ENCODE measurements at regions not wholly inside any gene's neighbourhood (a gene's known extent, or its start where the extent isn't known, plus 50 kb on each side); places are given as distances from the start of the nearest gene placed in this dataset.

DNA sequence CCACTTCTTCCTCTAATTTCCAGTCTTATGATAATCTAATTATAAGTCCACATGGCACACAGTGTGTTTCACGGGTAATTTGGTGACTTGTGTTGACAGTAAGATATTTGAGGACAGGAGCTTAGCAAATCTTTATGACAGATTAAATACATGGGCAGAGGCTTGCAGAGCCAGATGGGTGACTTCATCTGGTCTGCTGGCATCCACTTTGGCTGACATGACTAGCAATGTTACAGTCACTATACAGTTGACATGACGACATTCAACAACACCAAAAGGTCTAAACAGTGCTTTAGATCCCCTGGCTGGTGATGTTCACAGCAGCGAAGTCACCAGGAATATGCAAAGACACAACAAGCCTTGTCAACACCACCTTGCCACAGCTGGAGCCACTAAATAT is 147.2 kb downstream of the ETS2 start:
- DNase-seq, result no peak

DNA sequence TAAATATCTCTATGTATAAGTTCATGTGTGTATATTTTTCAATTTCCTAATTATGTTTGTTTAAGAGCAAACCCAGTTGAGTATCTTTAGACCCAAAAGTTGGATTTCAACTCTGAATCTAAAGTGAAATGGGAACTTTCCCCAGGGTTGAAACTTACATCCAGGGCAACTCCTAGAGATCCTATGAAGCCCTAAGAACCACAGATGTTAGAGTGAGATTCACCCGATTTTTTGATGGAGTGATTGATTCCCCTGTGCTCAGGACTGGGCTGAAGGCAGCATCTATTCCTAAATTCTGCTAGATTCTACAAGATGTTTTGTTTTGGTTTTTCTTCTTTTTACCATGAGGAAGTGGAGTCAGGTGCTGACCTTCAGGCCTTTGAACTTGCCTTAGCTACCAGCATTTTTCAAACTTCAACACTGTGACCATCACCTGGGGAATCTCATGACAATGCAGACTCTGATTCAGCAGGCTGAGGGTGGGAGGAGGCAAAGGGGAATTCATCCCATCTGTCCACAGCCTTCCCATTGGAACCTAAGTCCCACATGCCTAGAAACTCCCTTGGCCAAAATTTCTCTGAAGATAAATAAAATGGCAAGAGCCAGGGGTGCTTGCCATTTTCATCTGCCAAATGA is 145.5 kb downstream of the ETS2 start:
- DNase-seq, result no peak

DNA sequence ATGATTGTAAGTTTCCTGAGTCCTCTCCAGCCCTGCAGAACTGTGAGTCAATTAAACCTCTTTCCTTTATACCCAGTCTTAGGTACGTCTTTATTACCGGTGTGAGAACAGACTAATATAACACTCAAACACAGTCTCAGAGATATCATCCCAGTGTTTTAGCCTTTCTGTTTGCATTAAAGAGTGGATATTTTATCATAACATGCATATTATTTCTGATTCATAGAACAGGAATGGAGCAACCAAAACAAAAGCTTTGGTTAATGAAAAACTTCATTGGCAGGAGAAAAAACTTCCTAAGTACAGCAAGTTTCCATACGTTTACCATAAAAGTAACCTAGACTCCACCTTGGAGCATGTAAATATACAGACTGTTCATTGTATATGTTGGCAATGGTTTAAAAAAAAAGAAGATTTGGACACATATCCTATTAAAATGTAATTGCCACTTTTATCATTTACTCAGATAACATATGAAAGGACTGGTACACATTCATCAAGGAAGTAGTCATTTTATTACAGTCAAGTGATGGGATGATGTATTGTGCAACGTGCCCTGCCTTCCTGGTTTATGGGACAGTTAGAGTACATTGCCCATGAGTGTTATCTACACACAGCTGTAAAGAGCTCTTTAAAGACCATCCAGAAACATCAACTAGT is 144.8 kb downstream of the ETS2 start:
- peak; percentile 64 for DNase-seq

DNA sequence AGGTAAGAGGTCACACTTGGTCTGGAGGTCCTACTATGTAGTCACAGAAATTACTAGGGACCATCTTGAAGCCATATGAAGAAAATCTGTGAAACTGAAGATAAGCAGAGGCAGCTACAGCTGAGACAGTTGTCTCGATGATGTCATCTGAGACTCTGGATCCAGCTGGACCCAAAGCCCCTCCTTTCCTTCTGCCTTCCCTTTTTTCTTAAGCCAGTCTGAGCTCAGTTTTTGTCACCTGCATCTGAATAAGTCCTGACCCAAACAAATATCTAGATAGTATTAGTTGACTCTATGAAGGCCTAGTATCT is 143.3 kb downstream of the ETS2 start:
- peak; percentile 74 for DNase-seq

DNA sequence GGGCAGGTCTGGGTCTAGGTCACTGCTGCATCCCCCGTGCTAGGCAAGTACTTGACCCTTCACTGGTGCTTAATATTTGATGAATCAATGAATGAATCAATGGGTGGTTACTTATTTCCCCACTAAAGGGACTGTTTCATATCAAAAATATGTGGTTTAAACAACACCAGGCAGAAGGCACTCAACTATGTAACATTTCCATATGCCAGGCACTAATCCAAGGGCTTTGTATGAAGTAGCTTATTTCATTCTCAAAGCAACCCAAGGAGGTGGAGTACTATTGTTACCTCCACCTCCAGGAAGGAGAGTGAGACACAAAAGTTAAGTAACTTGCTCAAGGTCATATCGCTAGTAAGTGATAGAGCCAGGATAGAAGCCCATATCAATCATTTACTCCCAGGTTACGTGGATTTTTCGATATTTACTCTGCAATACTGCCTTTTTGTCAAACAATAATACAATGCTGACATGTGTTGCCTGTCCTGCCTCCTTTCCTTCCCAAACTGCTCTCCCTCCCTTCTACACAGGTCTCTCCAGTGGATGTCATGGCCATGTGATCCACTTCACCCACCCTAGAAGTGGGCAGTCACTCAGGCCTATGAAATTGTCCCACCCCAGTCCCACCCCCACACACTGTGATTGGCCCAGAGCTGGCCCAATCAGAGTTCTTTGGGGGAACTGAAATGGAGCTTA is 142.8 kb downstream of the ETS2 start:
- no peak for DNase-seq

DNA sequence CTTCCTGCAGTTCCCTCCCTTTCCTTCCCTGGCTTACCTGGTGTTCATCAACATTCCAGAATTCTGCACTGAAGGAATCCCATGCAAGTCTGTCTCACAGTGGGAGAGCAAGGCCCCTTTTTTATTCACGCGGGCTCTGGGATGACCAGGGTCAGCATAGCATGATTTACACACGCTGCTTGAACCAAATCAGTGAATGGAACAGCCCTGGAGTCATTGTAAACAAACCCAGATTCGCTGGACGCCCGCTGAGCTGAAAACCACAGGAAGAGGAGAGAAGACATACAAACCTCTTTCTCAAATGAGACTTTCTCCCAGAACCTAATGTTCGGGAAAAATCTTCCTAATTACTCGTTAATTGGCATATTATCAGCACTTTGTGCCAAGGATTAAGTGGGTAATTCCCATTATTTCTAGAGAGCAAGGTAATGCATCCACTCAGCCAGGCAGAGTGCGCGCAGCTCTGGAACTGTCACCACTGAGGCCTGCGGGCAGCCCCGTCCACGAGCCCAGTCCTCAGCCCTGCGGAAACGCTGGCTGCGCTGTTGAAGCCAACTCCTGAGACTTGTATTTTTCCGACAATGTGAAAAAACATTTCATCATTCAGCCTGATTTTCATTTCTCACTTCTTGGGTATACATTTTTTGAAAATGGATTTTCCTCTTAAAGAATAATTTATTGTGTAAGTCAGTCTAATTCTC is 140.0 kb downstream of the ETS2 start:
- no peak for DNase-seq

DNA sequence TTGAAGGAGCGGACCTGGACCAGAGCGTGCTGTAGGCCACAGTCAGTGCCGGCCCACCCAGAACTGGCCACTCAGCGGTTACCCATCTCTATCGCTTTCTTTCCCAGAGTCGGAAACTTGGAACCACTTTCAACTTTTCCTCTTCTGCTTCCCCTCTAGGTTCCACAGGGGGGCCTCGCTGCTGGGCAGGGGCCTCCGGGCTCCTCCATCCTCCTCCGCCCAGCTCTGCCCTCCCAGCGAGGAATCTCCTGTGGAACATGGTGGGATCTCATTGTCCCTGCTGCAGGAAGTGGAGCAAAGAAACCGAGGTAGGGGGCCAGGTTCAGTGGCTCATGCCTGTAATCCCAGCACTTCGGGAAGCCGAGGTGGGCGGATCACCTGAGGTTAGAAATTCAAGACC is 139.2 kb downstream of the ETS2 start:
- no peak for DNase-seq

DNA sequence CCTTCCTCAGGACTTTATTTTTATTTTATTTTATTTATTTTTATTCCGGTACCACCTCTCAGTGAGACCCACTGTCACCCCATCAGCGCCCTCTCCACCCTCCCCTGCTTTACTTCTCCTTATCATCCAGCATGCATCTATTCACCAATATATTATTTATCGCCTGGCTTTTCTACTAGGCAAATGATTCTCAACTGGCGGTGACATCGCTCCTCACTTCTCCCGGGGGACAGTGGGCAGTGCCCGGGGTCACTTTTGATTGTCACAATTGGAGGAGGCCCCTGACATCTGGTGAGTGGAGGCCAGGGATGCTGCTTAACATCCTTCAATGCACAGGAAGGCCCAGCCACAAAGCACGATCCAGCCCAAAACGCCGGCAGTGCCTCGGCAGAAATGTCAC is 138.7 kb downstream of the ETS2 start:
- DNase-seq, result no peak

DNA sequence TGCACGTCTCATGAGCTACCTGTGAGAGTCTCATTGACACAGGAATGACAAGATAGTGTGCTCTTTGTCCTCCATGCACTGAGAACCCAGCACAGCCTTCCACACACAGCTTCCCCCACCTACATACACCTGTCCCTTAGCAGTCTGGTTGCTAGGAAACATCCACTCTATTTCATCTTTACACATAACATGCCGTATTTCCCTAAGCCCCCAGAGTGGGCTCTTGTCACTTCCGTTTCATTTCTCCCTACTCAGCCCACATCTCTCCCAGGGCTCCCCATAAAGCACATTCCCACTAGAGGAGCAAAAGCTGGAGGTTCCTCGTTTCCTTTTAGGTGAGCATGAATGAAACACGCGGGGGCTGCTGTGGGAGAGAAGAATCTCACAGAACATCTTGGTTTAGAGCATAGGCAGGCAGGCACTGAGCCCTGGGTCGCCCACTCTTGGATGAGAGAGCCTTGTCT is 137.1 kb downstream of the ETS2 start:
- DNase-seq, result no peak

DNA sequence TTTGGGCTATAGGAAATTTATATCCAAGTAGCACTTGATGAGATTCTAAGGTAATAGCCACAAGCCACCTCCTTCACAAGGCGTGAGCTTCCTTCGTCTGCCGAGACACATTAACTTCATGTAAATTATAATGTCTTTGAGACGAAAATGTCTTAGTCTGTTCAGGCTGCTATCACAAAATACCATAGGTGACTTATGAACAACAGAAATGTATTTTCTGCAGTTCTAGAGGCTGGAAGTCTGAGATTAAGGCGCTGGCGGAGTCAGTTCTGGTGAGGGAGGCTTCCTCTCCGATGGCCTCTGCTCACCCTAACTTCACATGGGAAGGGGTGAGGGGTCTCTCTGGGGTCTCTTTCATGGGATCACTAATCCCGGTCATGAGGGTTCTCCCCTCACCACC is 133.0 kb downstream of the ETS2 start:
- no peak for DNase-seq

DNA sequence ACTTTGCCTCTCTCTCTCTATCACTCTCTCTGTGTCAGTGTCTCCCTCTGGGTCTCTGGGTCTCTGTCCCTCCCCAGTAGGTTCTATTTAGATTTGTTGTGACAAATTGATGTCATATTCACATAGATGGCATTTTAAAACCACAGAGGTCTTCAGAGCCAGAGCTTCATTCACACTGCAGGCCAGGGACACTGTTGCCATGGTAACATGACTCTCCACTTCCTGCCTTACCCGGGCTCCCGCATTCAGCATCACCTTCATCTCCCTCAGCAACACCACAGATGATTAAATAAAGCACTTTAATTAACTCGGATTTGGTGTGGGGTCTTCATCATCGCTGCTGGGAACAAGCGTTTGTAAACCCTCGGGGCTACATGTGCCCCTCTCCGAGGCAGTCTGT is 132.6 kb downstream of the ETS2 start:
- peak; percentile 35 for DNase-seq

DNA sequence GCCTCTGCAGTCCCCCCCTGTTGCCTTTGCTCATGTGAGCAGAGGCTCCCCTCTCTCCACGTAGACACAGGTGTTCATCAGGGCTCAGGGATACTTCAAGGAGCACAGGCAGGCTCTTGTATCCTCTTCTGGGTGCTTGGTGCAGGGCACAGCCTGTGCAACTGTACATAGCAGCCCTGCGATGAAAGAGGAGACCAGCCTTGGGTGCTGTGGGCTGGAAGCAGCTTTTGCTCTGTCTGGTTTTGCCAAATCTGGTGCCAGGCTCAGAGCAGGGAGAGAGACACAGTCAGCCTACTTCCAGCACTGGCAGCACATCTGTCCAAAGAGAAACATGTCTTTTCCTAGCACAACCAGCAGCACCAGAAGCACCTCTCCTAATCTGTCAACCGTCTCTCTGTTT is 132.1 kb downstream of the ETS2 start:
- DNase-seq, result no peak

DNA sequence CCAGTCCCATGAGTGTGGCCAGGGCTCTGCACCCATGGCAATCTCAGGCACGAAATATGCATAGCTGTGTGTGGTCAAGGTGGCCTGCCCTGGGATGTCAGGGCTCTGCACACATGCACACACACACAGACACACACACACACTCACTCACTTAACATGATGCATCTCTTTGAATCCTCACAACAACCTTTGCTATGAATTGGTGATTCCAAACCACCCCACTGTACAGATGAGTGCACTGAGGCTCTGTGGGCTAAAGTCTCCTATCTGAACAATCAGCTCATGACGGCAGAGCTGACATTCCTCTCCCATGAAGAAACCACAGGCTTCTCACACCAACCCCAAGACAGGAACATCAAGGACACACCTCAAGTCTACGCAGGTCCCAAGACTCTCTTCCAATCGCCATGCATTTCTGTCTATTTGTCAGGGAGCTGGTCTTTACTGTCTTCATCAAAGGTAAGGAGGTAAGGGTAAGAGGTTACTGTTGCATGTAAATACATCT is 131.6 kb downstream of the ETS2 start:
- no peak for DNase-seq

DNA sequence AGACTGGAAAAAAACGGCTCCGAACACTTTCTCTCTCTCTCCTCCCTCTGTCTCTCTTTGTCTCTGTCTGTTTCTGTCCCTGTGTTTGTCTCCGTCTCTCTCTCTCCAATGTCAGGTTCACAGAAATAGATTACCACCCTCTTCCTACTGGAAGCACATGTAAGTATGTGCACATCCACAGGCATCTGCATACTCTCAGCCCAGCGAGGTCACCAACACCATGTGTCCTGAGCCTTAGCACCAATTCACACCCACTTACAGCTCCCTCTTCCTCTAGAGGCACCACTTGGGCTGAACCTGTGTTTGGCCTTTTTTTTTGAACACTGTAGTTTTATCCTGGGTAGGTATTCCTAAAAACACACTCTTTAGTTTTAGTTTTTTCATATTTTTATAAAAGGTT is 130.5 kb downstream of the ETS2 start:
- DNase-seq, result no peak

DNA sequence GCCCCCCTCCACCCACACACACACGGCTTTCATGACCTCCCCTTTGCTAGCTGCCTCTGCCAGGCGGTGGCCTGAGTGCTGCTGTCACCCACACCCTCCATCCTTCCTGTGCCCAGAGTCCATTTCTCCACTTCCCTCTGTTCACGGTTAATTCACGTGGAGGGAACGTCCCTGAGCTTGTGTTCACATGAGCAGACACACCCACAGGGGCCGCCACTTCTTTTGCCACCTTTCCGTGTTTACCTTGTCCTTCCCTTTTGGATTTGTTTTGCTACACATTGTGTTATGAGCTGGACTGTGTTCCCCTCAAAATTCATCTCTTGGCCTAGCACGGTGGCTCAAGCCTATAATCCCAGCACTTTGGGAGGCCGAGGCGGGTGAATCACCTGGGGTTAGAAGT is 128.0 kb downstream of the ETS2 start:
- DNase-seq, result no peak

DNA sequence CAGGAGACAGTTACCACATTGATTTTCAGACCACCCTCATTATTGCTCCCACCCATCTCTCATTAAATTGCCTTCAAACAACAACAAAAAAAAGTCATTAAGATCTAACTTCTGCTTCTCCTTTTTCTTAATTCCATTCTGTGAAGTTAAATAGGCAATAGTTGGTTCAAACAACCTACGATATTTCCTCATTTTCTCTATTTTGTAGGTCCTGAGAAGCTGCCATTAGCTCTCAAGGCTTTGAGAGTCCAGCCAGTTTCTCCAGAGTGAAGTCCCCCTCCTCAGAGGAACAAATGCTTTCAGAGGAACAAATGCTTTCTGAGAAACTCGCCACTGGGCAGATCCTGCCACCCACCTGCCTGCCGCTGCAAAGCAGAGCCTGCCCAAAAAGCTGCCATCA is 125.6 kb downstream of the ETS2 start:
- DNase-seq, result no peak

DNA sequence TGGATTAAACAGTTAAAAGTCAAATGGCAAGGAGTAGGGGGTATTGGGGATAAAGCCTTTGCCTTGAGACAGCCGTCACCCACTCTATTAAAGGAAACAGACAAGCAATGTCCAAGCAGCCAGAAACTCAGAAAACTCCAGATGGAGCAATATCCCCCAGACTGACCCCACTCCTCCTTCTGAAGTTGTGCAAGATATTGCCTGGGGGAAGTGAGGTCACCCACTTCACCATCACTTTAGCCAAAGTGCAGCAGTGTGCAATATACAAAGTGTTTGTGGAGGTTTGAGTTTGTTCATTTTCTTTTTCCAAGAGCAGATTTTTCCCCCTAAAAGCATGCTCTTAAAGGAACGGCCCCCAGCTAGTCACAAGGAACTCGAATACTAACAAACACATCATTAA is 125.1 kb downstream of the ETS2 start:
- DNase-seq, result peak; percentile 29

DNA sequence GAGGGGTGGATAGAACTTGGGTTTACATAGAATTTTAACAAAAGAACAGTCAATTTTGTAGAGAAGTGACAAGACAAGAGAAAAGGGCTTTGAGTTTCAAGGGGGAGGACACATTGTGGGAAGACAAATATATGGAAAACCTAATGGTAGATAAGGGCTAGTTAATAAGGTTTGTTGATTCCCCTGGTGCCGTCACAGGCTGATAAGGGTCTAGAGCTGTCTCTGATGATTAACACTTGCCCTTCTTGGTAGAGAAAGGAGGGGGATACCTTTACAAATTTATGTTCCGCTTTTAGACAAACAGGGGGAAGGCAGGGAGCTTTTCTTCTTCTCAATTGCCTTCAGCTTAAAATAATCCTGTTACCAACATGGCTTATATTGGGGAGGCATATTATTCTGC is 124.3 kb downstream of the ETS2 start:
- no peak for DNase-seq

DNA sequence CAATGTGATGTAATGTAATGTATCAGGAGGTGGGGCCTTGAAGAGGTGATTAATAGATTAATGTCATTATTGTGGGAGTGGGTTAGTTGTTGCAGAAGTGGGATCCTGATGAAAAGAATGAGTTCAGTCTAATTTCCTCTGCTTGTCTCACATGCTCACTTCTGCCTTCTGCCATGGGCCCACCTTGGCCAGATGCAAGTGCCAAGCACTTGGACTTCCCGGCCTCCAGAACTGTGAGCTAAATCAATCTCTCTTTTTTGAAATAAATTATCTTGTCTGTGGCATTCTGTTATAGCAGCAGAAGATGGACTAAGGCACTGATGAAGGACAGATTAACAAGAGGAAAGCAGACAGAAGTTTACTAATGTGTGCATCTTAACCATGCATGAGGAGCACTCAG is 123.9 kb downstream of the ETS2 start:
- no peak for DNase-seq

DNA sequence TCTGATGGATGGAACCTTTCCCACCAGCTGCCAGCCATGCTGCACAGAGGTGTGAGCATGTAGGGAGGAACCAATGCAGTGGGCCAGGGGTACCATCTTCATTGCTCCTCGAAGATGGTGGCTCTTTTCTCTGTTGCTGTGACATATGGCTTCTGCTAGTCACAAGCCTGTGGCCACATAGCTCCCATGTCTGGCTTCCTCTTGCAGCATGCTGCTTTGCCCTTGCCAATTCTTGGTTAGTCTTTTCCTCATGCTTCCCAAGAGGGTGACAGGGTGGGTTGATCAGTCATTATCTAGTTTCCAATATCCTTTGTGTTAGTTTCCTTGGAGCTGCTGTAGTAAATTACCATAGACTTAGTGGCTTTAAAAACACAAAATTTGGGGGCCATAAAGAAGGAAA is 123.4 kb downstream of the ETS2 start:
- no peak for DNase-seq

DNA sequence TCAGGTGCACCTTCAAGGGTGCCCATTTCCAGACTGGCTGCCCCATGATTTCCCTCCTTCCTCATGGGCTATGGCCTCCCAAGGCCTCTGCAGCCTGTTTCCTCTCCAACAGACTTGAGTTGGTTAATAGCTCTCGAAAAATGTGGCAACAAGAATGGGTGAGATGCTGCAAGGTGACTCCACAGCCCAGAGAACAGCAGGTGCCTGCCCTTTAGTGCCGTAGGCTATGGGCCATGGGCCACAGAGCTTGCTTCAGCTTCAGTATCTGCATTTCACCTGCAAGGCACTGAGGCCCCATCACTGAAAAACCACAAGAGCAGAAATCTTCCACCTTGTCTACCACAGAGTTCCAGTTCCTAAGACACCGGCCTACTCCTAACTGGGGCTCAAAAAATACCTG is 122.0 kb downstream of the ETS2 start:
- no peak for DNase-seq

DNA sequence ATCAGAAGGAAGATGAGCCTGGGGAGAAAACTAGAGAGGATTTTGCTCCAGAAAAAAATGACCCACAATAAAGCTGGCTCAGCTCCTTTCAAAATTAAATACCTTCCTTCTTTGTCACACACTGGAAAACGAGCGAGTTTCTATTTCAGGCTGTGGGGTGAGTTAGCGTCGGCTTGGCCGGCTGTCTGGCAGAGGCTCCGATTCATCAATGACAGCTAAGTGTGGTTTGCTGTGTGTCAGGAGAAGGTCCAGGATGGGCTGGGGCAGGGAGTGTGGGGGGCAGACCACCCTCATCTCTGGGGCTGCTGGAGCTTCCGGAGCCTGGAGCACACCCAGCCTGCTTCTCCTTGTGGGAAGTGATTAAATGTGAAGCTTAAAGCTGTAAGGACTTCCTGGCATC is 120.2 kb downstream of the ETS2 start:
- DNase-seq, result no peak

DNA sequence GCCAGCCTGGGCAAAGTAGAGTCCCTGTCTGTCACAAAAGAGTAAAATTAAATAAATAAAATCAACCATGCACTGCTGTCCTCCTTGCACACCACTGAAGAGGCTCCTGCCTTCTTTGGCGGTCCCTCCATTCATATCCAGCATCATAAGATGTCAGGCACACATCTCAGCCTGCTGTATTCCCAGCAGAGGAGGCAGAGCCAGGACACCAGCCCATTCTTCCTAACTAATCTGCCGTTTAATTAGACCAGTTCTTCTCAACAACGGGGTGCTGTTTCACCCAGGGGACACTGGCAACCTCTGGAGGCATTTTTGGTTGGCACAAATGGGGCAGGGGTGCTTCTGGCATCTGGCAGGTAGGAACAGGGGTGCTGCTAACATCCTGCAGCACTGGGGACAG is 119.7 kb downstream of the ETS2 start:
- no peak for DNase-seq

DNA sequence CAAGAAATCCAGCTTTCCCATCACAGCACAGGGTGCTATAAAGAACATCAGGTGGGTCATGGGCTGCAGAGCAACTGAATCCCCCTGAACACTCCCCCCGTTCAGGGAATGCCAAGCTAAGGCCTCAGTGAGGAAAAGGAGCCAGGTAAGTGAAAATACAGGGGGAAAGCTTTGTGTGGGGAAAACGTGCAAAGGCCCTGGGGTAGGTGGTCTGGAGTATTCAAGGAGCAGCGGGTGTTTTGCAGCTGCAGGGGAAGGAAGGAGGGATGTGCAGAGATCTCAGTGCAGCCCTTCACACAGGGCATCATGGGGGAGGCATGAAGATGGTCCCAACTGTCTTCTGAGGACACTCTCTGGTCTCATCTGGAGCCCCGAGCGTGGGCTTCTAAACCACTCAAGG is 119.2 kb downstream of the ETS2 start:
- no peak for DNase-seq

Data from OCI-M1 (cell line).